Urothelium cell line (cell line): ENCODE measurements at regions not wholly inside any gene's neighbourhood (a gene's known extent, or its start where the extent isn't known, plus 50 kb on each side); places are given as distances from the start of the nearest gene placed in this dataset.
"Not testable (repeated sequence)": the region's sequence is repeated elsewhere in the genome, so short reads cannot be mapped to it uniquely, and the experiment has no call there.

Experiments
- DNase-seq: peaks from one replicate; pipeline ENCODE4 v3.0.0; 2011; ENCODE audit warnings: low spot score, mixed read lengths
- FAIRE-seq: peaks from 2 replicates; lab custom pipeline; 2011; peaks lifted over from hg19 to GRCh38; lab: Jason Lieb, UNC

DNA sequence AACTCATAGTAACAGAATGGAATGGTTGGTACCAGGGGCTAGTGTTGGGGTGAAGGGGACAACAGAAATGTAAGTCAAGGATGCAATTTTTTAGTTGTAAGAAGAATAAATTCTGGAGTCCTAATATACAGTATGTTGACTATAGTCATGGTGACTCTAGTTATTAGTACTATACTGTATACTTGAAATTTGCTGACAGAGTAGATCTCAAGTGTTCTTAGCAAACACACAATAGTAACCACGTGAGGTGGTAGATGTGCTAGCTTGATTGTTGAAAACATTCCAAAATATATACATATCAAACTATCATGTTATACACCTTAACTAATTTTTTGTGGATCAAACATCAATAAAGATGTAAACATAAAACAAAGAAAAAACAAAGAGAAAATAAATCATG is 1345.1 kb upstream of the PCDH20 start:
- FAIRE-seq = no peak

GRCh38 chr13:62747629-62748028 is 1332.0 kb upstream of the PCDH20 start:
- DNase-seq (peak; percentile 9), FAIRE-seq (no peak)

More for the DNA sequence above, 1345.1 kb upstream of the PCDH20 start:
- no peak for DNase-seq

DNA sequence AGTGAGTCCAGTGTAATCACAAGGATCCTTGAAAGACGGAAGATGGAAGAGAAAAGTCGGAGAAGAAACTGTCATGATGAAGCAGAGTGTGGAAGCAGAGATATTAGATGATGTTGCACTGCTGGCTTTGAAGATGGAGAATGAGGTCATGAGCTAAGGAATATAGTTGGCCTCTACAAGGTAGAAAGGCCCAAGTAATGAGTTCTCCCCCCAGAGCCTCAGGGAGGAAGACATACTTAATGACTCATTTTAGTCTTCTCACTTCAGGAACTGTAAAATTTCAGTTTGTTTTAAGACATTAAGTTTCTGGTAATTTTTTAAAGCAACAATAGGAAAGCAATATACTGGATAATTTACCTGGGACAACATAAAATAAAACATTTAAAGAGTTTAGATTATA is 1331.5 kb upstream of the PCDH20 start:
- FAIRE-seq = no peak
- DNase-seq = no peak

DNA sequence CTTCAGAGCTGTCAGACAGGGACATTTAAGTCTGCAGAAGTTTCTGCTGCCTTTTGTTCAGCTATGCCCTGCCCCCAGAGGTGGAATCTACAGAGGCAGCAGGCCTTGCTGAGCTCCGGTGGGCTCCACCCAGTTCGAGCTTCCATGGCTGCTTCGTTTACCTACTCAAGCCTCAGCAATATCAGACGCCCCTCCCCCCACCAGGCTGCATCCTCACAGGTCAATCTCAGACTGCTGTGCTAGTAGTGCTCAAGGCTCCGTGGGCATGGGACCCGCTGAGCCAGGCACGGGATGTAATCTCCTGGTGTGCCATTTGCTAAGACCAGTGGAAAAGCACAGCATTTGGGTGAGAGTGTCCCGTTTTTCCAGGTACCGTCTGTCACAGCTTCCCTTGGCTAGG is 1314.1 kb upstream of the PCDH20 start:
- DNase-seq, FAIRE-seq: not testable (repeated sequence)

GRCh38 chr13:62721893-62722292 is 1306.2 kb upstream of the PCDH20 start:
- FAIRE-seq = no peak
- DNase-seq = no peak

DNA sequence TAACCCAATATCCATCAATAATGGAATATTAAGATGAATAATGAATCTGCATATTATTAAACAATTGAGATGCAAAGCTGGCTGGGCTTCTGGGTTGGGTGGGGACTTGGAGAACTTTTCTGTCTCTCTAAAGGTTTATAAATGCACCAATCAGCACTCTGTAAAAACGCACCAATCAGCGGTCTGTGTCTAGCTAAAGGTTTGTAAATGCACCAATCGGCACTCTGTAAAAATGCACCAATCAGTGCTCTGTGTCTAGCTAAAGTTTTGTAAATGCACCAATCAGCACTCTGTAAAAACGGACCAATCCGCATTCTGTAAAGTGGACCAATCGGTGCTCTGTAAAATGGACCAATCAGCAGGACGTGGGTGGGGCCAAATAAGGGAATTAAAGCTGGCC is 1296.3 kb upstream of the PCDH20 start:
- FAIRE-seq, DNase-seq: not testable (repeated sequence)

DNA sequence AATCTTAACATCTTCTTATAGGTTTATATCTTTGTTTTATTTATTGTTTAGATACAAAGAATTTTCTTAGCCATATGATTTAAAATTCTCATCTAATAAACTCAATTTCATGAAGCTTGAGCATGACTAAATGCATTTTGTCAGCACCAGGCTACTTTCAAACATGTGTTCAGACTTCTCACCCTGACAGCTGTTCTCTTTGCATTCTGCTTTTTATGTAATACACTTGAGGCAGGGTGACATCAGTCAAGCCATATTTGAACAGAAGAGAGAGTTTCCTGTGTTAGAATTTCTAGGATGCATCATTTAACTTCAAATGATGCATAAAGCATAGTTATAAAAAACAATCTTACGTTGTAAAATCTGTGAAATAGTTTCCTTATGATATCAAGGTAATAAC is 1295.1 kb upstream of the PCDH20 start:
- DNase-seq = no peak
- FAIRE-seq = no peak

- FAIRE-seq (no peak), DNase-seq (peak; percentile 0)
These were observed 1290.4 kb upstream of the PCDH20 start for GRCh38 chr13:62706048-62706447.

- no peak for FAIRE-seq
- no peak for DNase-seq
These were observed 1289.2 kb upstream of the PCDH20 start for GRCh38 chr13:62704875-62705274.

DNA sequence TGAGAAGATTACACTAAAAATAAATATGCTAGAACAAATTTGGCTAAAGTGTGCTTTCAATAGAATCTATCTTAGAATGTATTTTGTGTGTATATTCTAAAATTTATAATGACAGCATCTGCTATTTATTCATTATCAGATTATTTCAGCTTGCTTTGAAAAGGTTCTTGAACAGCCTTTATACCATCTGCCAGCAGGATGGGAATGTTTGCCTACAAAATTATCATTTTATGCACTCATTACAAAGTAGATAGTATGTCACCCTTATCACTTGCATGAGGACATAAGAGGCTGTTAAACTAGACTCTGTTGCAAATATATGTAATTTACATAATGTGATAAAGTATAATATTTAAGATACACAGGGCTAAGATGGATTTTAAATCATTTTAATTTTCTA is 1286.9 kb upstream of the PCDH20 start:
- DNase-seq (no peak), FAIRE-seq (no peak)

DNA sequence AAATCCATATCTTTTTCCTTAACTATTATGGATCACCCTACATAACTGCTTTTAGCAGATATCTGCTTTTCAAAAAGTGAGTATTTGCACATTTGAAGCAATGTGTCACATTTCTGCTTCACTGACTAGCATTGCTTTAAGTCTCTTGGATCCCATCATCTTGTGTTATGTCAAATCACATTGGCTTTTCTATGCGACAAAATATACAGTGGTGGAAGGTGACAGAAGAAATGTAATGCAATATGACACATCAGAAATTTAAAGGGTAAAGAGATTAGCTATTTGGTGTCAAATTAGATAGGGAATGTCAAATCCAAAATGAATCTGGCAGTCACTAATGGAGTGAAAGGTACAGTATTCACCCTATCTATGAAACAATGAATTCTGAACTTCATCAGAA is 1282.1 kb upstream of the PCDH20 start:
- no peak for DNase-seq

DNA sequence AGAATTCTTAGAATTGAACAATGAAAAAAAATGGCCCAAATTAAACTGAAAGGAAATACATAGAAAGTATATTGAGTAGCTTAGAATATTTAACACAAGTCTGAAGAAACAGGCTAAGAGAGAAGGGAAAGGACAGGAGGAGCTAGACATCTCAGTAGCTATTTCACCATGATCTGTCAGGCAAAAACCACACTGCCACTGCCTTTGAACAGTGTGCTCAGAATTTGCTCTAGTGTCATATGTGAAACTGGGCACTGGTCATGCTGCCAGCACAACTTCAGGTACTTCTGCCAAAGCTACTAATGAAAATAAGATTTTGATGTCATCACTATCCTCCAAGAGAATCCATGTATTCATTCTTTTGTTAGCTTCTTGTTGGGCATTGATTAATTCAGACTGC is 1280.8 kb upstream of the PCDH20 start:
- DNase-seq (no peak), FAIRE-seq (no peak)

More for the DNA sequence above, 1282.1 kb upstream of the PCDH20 start:
- no peak for FAIRE-seq

DNA sequence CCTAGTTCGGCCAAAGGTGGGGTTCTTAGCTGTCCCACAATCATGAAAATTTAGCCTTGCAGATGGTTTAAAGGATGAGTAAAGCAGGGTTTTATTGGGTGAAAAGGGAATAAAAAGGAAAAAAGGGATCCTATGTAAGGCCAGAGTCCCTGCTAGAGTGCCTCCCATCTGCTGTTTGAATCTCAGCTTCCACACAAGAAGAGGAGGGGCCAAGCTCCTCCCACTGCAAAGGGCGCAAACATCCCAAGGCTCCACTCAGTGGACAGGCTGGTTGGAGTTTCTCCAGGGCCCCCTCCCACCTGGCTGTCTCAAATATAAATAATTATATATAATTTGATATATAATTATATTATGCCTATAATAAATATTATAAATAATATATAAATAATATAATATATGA is 1272.1 kb upstream of the PCDH20 start:
- DNase-seq (no peak), FAIRE-seq (no peak)

DNA sequence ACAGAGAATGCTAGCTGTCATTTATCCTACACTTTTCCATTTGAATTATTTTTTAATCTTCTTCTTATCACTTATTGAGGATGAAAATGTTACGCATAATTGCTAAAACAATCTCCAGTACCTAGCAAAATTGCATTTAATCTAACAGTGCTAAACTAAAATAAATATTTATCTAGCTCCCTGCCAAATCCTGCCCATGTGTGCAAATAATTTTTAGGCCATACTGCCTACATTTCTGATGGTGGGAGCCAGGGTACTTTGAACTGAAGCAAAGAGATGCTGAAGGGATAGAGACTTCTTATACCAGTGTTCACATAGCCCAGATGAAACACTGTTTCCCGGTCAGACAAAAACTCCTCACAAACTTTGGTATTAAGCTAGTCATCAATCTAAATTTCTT is 1268.7 kb upstream of the PCDH20 start:
- FAIRE-seq (no peak), DNase-seq (no peak)

- no peak for FAIRE-seq
- DNase-seq = no peak
These were observed 1267.1 kb upstream of the PCDH20 start for GRCh38 chr13:62682788-62683187.

DNA sequence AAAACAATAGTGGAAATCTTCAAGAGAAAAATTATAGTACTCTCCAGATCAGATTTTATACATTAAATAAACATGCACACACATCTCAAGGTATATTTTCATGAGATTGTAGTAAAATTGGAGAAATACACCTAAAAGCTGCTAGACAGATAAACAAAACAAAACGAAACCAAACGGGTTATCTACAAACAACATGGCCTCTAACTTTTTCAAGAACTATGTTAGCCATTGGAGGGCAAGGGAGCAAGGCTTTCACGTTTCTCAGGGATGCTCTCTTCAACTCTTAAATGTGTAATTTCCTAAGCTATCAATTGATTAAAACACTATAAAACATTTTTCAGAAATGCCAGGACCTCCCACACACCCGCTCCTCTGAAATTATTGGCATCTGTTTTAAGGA is 1262.4 kb upstream of the PCDH20 start:
- FAIRE-seq (no peak), DNase-seq (peak; percentile 1)

- DNase-seq (no peak), FAIRE-seq (no peak)
These were observed 1248.1 kb upstream of the PCDH20 start for GRCh38 chr13:62663767-62664166.

GRCh38 chr13:62659365-62659764 is 1243.7 kb upstream of the PCDH20 start:
- FAIRE-seq = no peak
- no peak for DNase-seq

GRCh38 chr13:62653371-62653770 is 1237.7 kb upstream of the PCDH20 start:
- DNase-seq (no peak), FAIRE-seq (no peak)

DNA sequence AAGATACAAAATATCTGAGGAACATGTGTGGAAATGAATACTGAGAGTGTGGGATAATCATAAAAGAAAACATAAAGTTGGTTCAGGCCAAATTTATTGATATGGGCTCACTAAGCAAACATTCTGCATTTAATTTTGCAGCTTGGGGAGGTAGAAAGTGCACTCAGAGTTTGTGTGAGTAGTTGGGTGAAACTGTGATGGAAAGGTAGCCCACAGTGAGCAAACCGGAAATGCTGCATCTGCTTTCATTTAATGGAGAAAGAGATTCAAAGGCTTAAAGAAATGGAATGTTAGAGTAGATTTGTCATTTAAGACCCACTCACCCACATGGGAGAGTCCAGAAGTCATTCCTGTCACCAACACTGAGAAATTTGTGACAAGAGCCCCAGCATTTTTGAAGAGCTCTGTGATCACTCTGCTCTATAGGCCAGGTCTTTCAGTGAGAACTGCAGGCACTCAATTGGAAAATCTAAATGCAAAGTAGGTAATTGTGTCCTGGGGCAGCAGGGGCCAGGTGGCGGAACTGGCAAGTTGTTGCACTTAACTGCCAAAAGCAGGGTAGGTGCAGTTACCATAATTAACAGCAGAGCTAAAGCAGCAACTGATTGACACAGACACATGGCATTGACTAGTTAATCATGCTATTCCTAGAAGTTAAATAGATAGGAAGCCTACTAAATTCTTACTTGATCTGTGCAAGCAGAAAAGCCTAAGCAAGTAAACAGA is 1228.3 kb upstream of the PCDH20 start:
- no peak for FAIRE-seq
- no peak for DNase-seq

GRCh38 chr13:62643007-62643483 is 1227.4 kb upstream of the PCDH20 start:
- FAIRE-seq (peak; percentile 98), DNase-seq (peak; percentile 24)

- DNase-seq (no peak), FAIRE-seq (no peak)
These were observed 1219.5 kb upstream of the PCDH20 start for GRCh38 chr13:62635161-62635560.

- FAIRE-seq (no peak), DNase-seq (no peak)
These were observed 1217.8 kb upstream of the PCDH20 start for GRCh38 chr13:62633448-62633847.
